GM06990 (cell line): ENCODE measurements at regions not wholly inside any gene's neighbourhood (a gene's known extent, or its start where the extent isn't known, plus 50 kb on each side); places are given as distances from the start of the nearest gene placed in this dataset.

ENCODE experiments used
- DNase-seq: peaks from one replicate; pipeline ENCODE4 v3.0.0-alpha.2; 2011; ENCODE audit not compliant: insufficient read length; ENCODE audit errors: extremely low read depth
- H3K27me3 ChIP-seq: replicated peaks from 2 replicates; pipeline ENCODE4 v1.6.0; 2011; ENCODE audit warnings: low read length; ENCODE audit not compliant: control insufficient read depth, insufficient read depth
- H3K36me3 ChIP-seq: 2 replicates; pipeline ENCODE4 v1.5.1; 2011; ENCODE audit warnings: low read length; ENCODE audit not compliant: control insufficient read depth, insufficient read depth
- H3K4me3 ChIP-seq: replicated peaks from 2 replicates; pipeline ENCODE4 v1.5.1; 2011; ENCODE audit warnings: low read depth, mild to moderate bottlenecking, control low read depth, low read length
- CTCF ChIP-seq: IDR thresholded peaks from 2 replicates; pipeline ENCODE4 v1.5.1; 2011; ENCODE audit warnings: low read length, control low read depth, mild to moderate bottlenecking, inconsistent platforms; ENCODE audit not compliant: insufficient read depth, poor library complexity, severe bottlenecking

- peak; percentile 47 for TF ChIP-seq CTCF
Measured at GRCh38 chr13:71240911-71241310, 626.1 kb downstream of the DACH1 start.

GRCh38 chr13:71237332-71237731, 629.7 kb downstream of the DACH1 start:
- DNase-seq = no peak
- Histone ChIP-seq H3K36me3 (no peaks in the 10 kb centered on the region), H3K4me3 (no peak overlapping the region), H3K27me3 (no peaks in the 10 kb centered on the region)
- no peak for TF ChIP-seq CTCF

More at GRCh38 chr13:71240911-71241310, 626.1 kb downstream of the DACH1 start:
- H3K36me3 ChIP-seq = no peaks in the 10 kb centered on the region
- no peaks in the 10 kb centered on the region for H3K27me3 ChIP-seq
- no peak overlapping the region for H3K4me3 ChIP-seq
- DNase-seq = no peak

- TF ChIP-seq CTCF = no peak
- no peak for DNase-seq
- Histone ChIP-seq H3K27me3 (no peaks in the 10 kb centered on the region), H3K4me3 (no peak overlapping the region), H3K36me3 (no peaks in the 10 kb centered on the region)
Measured at GRCh38 chr13:71219698-71220415, 647.1 kb downstream of the DACH1 start.

GRCh38 chr13:71218960-71219359, 648.0 kb downstream of the DACH1 start:
- Histone ChIP-seq H3K27me3 (no peaks in the 10 kb centered on the region), H3K4me3 (no peak overlapping the region), H3K36me3 (no peaks in the 10 kb centered on the region)
- peak; percentile 31 for TF ChIP-seq CTCF
- no peak for DNase-seq

GRCh38 chr13:71217827-71218226, 649.2 kb downstream of the DACH1 start:
- TF ChIP-seq CTCF = no peak
- Histone ChIP-seq H3K36me3 (no peaks in the 10 kb centered on the region), H3K4me3 (no peak overlapping the region), H3K27me3 (no peaks in the 10 kb centered on the region)
- DNase-seq = no peak

- TF ChIP-seq CTCF = no peak
- no peak overlapping the region for H3K4me3 ChIP-seq
Measured at GRCh38 chr13:71214821-71215220, 652.2 kb downstream of the DACH1 start.

More at GRCh38 chr13:71214821-71215220, 652.2 kb downstream of the DACH1 start:
- no peak for DNase-seq
- no peaks in the 10 kb centered on the region for H3K27me3 ChIP-seq
- H3K36me3 ChIP-seq = no peaks in the 10 kb centered on the region
